ENCODE measurements at regions not wholly inside any gene's neighbourhood (a gene's known extent, or its start where the extent isn't known, plus 50 kb on each side); places are given as distances from the start of the nearest gene placed in this dataset.

GRCh38 chr3:87041191-87041590 lies 50.2 kb upstream of the VGLL3 start:
- no peak for DNase-seq (ENCODE audit: low read depth)

Data from stimulated activated CD8-positive, alpha-beta memory T cell treated with anti-CD3 and anti-CD28 coated beads, Interleukin-12 subunit alpha, Interleukin-12 subunit beta, amount 100 ng/mL, for 1 hour (primary cell).